Naive B cell (primary cell): ENCODE measurements at regions not wholly inside any gene's neighbourhood (a gene's known extent, or its start where the extent isn't known, plus 50 kb on each side); places are given as distances from the start of the nearest gene placed in this dataset.
A peak's percentile ranks its signal among the peaks of the same experiment; 100 is the strongest.

Experiments
- ATAC-seq, 2 donors: fragments of 150-1000 bp; cut with Tn5 transposase; 2 replicates each; pipeline ENCODE4 v1.10.0; 2021; ENCODE audit warnings: low read depth in 2 of 2, mild to moderate bottlenecking in 2 of 2, moderate library complexity in 2 of 2
- DNase-seq: peaks from one replicate; pipeline ENCODE4 v3.0.0; 2022
- H3K27ac Mint-ChIP-seq, 6 donors: one replicate each; pipeline ENCODE4 v1.8.0; 2020 to 2022; ENCODE audit warnings: mild to moderate bottlenecking in 6 of 6, mixed read lengths in 6 of 6, moderate library complexity in 5 of 6, inconsistent platforms in 2 of 6
- H3K27me3 Mint-ChIP-seq, 3 donors: one replicate each; pipeline ENCODE4 v1.8.0; 2021 to 2022; ENCODE audit warnings: mixed read lengths in 3 of 3, mild to moderate bottlenecking in 1 of 3
- H3K36me3 Mint-ChIP-seq, 2 donors: one replicate each; pipeline ENCODE4 v1.8.0; 2020 to 2022; ENCODE audit warnings: mixed read lengths in 2 of 2, inconsistent platforms in 1 of 2, mild to moderate bottlenecking in 1 of 2
- H3K4me1 Mint-ChIP-seq, 3 donors: one replicate each; pipeline ENCODE4 v1.8.0; 2020 to 2022; ENCODE audit warnings: mixed read lengths in 3 of 3, inconsistent platforms in 1 of 3, mild to moderate bottlenecking in 1 of 3, moderate library complexity in 1 of 3
- H3K4me3 Mint-ChIP-seq, 8 donors: one replicate each; pipeline ENCODE4 v1.8.0; 2020 to 2022; ENCODE audit warnings: mild to moderate bottlenecking in 8 of 8, mixed read lengths in 8 of 8, moderate library complexity in 8 of 8, inconsistent platforms in 2 of 8
- H3K9me3 Mint-ChIP-seq, 7 donors: one replicate each; pipeline ENCODE4 v1.8.0; 2020 to 2022; ENCODE audit warnings: mixed read lengths in 7 of 7, mild to moderate bottlenecking in 5 of 7, inconsistent platforms in 2 of 7, moderate library complexity in 1 of 7

- DNase-seq, result no peak
- no peak overlapping the region for H3K4me3 Mint-ChIP-seq
- peak overlapping the region in 3 of 6 donors; percentile 6 to 67 (median 24) for H3K27ac Mint-ChIP-seq
- ATAC-seq, result no peak
- peaks cover 5 to 25% of the 10 kb centered on the region in 2 donors for H3K36me3 Mint-ChIP-seq
- H3K27me3 Mint-ChIP-seq, result no peaks in the 10 kb centered on the region
- no peaks in the 10 kb centered on the region for H3K9me3 Mint-ChIP-seq
- peaks cover 0 to 5% (median 3%) of the 10 kb centered on the region in 3 donors for H3K4me1 Mint-ChIP-seq
Measured at GRCh38 chr17:63335831-63336230, 110.3 kb downstream of the CYB561 start.

- Mint-ChIP-seq H3K4me1 (peaks cover 0 to 5% (median 3%) of the 10 kb centered on the region in 3 donors), H3K27ac (no peak overlapping the region), H3K9me3 (no peaks in the 10 kb centered on the region), H3K27me3 (no peaks in the 10 kb centered on the region), H3K36me3 (peaks cover 0 to 19% of the 10 kb centered on the region in 2 donors), H3K4me3 (no peak overlapping the region)
- no peak for ATAC-seq
- no peak for DNase-seq
Measured at GRCh38 chr17:63337579-63337978, 108.5 kb downstream of the CYB561 start.

GRCh38 chr17:63338272-63338671 is 107.8 kb downstream of the CYB561 start:
- DNase-seq (no peak), ATAC-seq (no peak)
- no peaks in the 10 kb centered on the region for H3K9me3 Mint-ChIP-seq
- peaks cover 0 to 15% of the 10 kb centered on the region in 2 donors for H3K36me3 Mint-ChIP-seq
- H3K4me1 Mint-ChIP-seq, result peaks cover 0 to 5% (median 3%) of the 10 kb centered on the region in 3 donors
- no peaks in the 10 kb centered on the region for H3K27me3 Mint-ChIP-seq
- H3K4me3 Mint-ChIP-seq, result no peak overlapping the region
- no peak overlapping the region for H3K27ac Mint-ChIP-seq

GRCh38 chr17:63341276-63341675 is 104.8 kb downstream of the CYB561 start:
- no peak overlapping the region for H3K4me3 Mint-ChIP-seq
- peaks cover 0 to 11% of the 10 kb centered on the region in 2 donors for H3K36me3 Mint-ChIP-seq
- DNase-seq, result no peak
- peak overlapping the region in 1 of 6 donors; percentile 57 for H3K27ac Mint-ChIP-seq
- no peak for ATAC-seq
- no peaks in the 10 kb centered on the region for H3K9me3 Mint-ChIP-seq
- no peaks in the 10 kb centered on the region for H3K27me3 Mint-ChIP-seq
- peaks cover 0 to 5% (median 3%) of the 10 kb centered on the region in 3 donors for H3K4me1 Mint-ChIP-seq

GRCh38 chr17:63344383-63344782 is 101.7 kb downstream of the CYB561 start:
- Mint-ChIP-seq H3K4me3 (no peak overlapping the region), H3K9me3 (no peaks in the 10 kb centered on the region), H3K27ac (no peak overlapping the region), H3K36me3 (peaks cover 0 to 11% of the 10 kb centered on the region in 2 donors), H3K4me1 (no peaks in the 10 kb centered on the region), H3K27me3 (no peaks in the 10 kb centered on the region)
- DNase-seq (no peak), ATAC-seq (no peak)

GRCh38 chr17:63345611-63346010 is 100.5 kb downstream of the CYB561 start:
- H3K4me1 Mint-ChIP-seq, result no peaks in the 10 kb centered on the region
- peak overlapping the region in 1 of 6 donors; percentile 62 for H3K27ac Mint-ChIP-seq
- no peaks in the 10 kb centered on the region for H3K9me3 Mint-ChIP-seq
- DNase-seq (no peak), ATAC-seq (no peak)
- H3K27me3 Mint-ChIP-seq, result no peaks in the 10 kb centered on the region
- no peak overlapping the region for H3K4me3 Mint-ChIP-seq
- H3K36me3 Mint-ChIP-seq, result peaks cover 0 to 6% of the 10 kb centered on the region in 2 donors

- H3K4me1 Mint-ChIP-seq, result no peaks in the 10 kb centered on the region
- no peaks in the 10 kb centered on the region for H3K36me3 Mint-ChIP-seq
- H3K27ac Mint-ChIP-seq, result no peak overlapping the region
- H3K9me3 Mint-ChIP-seq, result no peaks in the 10 kb centered on the region
- no peak overlapping the region for H3K4me3 Mint-ChIP-seq
- H3K27me3 Mint-ChIP-seq, result no peaks in the 10 kb centered on the region
- ATAC-seq (no peak), DNase-seq (no peak)
Measured at GRCh38 chr17:63347475-63347874, 98.6 kb downstream of the CYB561 start.

- ATAC-seq (no peak), DNase-seq (no peak)
- Mint-ChIP-seq H3K4me3 (no peak overlapping the region), H3K27me3 (no peaks in the 10 kb centered on the region), H3K9me3 (no peaks in the 10 kb centered on the region), H3K4me1 (no peaks in the 10 kb centered on the region), H3K27ac (no peak overlapping the region), H3K36me3 (no peaks in the 10 kb centered on the region)
Measured at GRCh38 chr17:63349478-63350000, 96.6 kb downstream of the CYB561 start.

- Mint-ChIP-seq H3K4me1 (no peaks in the 10 kb centered on the region), H3K9me3 (no peaks in the 10 kb centered on the region), H3K36me3 (no peaks in the 10 kb centered on the region), H3K4me3 (no peak overlapping the region), H3K27me3 (no peaks in the 10 kb centered on the region), H3K27ac (peak overlapping the region in 1 of 6 donors; percentile 45)
- DNase-seq (no peak), ATAC-seq (no peak)
Measured at GRCh38 chr17:63350364-63350763, 95.7 kb downstream of the CYB561 start.

- no peaks in the 10 kb centered on the region for H3K9me3 Mint-ChIP-seq
- H3K36me3 Mint-ChIP-seq, result peaks cover 0 to 7% of the 10 kb centered on the region in 2 donors
- DNase-seq (no peak), ATAC-seq (no peak)
- H3K27ac Mint-ChIP-seq, result no peak overlapping the region
- H3K4me1 Mint-ChIP-seq, result peaks cover 0 to 5% (median 0%) of the 10 kb centered on the region in 3 donors
- H3K4me3 Mint-ChIP-seq, result no peak overlapping the region
- H3K27me3 Mint-ChIP-seq, result no peaks in the 10 kb centered on the region
Measured at GRCh38 chr17:63354256-63354655, 91.8 kb downstream of the CYB561 start.

GRCh38 chr17:63356337-63356757 is 89.8 kb downstream of the CYB561 start:
- ATAC-seq (no peak), DNase-seq (no peak)
- peaks cover 0 to 1% (median 0%) of the 10 kb centered on the region in 7 donors for H3K9me3 Mint-ChIP-seq
- H3K4me1 Mint-ChIP-seq, result peaks cover 0 to 5% (median 2%) of the 10 kb centered on the region in 3 donors
- no peak overlapping the region for H3K27ac Mint-ChIP-seq
- H3K36me3 Mint-ChIP-seq, result peaks cover 7 to 8% of the 10 kb centered on the region in 2 donors
- H3K4me3 Mint-ChIP-seq, result no peak overlapping the region
- H3K27me3 Mint-ChIP-seq, result no peaks in the 10 kb centered on the region

- Mint-ChIP-seq H3K27me3 (no peaks in the 10 kb centered on the region), H3K27ac (peak overlapping the region in 1 of 6 donors; percentile 8), H3K36me3 (peaks cover 7 to 8% of the 10 kb centered on the region in 2 donors), H3K4me1 (peaks cover 0 to 5% (median 2%) of the 10 kb centered on the region in 3 donors), H3K9me3 (peaks cover 0 to 9% (median 3%) of the 10 kb centered on the region in 7 donors), H3K4me3 (no peak overlapping the region)
- DNase-seq (no peak), ATAC-seq (no peak)
Measured at GRCh38 chr17:63358111-63358839, 87.8 kb downstream of the CYB561 start.

- H3K27me3 Mint-ChIP-seq, result no peaks in the 10 kb centered on the region
- peaks cover 0 to 9% (median 4%) of the 10 kb centered on the region in 7 donors for H3K9me3 Mint-ChIP-seq
- DNase-seq (no peak), ATAC-seq (no peak)
- peaks cover 7 to 8% of the 10 kb centered on the region in 2 donors for H3K36me3 Mint-ChIP-seq
- H3K4me1 Mint-ChIP-seq, result peaks cover 0 to 5% (median 2%) of the 10 kb centered on the region in 3 donors
- no peak overlapping the region for H3K4me3 Mint-ChIP-seq
- H3K27ac Mint-ChIP-seq, result peak overlapping the region in 2 of 6 donors; percentile 16 to 23
Measured at GRCh38 chr17:63358956-63359355, 87.2 kb downstream of the CYB561 start.

- no peak overlapping the region for H3K27ac Mint-ChIP-seq
- H3K4me1 Mint-ChIP-seq, result peaks cover 0 to 5% (median 2%) of the 10 kb centered on the region in 3 donors
- H3K36me3 Mint-ChIP-seq, result peaks cover 3 to 8% of the 10 kb centered on the region in 2 donors
- no peaks in the 10 kb centered on the region for H3K27me3 Mint-ChIP-seq
- DNase-seq (no peak), ATAC-seq (no peak)
- no peak overlapping the region for H3K4me3 Mint-ChIP-seq
- H3K9me3 Mint-ChIP-seq, result peaks cover 0 to 9% (median 4%) of the 10 kb centered on the region in 7 donors
Measured at GRCh38 chr17:63361182-63361581, 84.9 kb downstream of the CYB561 start.
